Left ventricle myocardium superior (tissue), 1 donor: ENCODE measurements at regions not wholly inside any gene's neighbourhood (a gene's known extent, or its start where the extent isn't known, plus 50 kb on each side); places are given as distances from the start of the nearest gene placed in this dataset.

Experiments used
- ATAC-seq: fragments of 200-7000 bp; cut with Tn5 transposase; one replicate; pipeline ENCODE4 v1.9.1; 2020; ENCODE audit warnings: mild to moderate bottlenecking, moderate library complexity
- DNase-seq: peaks from one replicate; pipeline ENCODE4 v3.0.0-alpha.2; 2020
- intact Hi-C: fragments of 100-400 bp; cut with micrococcal nuclease; formaldehyde crosslinking; loops from one replicate; pipeline ENCODE4 v1.11.0; 2022
- donor health status: DM: no; HTN: yes; CAD: no; lungs with severe emphysema.

DNA sequence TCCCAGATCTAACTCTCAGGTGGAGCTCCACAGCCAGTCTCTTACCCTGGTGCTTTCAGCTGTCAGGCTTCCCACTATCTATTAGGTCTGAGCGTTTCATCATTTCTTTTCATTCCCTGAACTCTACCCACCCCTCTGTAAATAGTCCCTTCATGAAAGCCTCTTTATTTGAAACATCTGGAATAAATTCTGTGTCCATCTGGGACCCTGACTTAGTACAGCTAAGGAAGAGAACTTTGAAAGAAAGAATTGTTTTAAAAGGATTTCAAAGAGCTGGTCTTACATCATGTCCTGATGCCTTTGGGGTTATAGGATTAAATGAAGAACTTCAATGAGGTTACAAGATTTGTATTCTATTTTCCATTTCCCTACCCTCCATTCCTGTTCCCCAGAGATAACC lies 388.5 kb upstream of the CA10 start:
- intact Hi-C loops = no loop called here
- DNase-seq (no peak), ATAC-seq (peak; percentile 69)

GRCh38 chr17:52546493-52546892 lies 388.0 kb upstream of the CA10 start:
- DNase-seq (no peak), ATAC-seq (peak; percentile 34)
- intact Hi-C loops = no loop called here

DNA sequence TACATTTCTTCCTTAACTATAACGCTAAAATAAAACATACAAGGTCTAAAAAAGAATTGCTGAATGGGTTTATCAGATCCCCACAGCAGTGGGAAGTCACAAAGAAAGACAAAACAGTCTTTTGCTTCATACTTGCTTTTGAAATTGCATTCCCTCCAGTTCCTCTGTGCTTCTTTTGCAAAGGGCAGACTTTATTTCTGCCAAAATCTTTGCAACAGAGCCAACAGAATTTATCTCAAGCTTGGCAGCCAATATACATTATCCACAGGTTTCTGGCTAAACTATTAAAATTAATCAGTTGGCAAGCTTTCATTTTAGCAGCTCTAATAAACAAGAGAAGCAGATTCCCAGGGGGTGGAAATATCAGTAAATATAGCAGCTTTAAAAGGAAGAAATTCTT lies 378.9 kb upstream of the CA10 start:
- ATAC-seq = peak; percentile 58
- no peak for DNase-seq
- intact Hi-C loops = no loop called here

DNA sequence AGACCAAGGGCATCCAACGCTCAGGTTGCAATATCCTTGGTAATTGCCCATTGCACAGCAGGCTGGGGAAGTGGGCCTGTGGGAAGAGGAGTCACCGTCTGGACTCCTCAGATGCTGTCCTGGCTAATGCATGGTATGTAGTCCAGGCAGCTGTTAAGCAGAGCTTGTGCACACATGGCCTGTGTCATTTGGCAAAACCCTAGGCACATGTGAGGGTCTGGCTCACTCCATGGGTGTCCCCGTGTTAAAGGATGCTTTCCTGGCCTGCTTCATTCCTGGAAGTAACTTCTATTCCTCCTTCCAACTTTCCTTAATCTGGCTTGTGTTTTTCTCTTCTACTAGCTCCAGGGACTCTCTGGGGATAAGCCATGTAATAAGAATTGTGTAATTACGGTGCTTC lies 378.0 kb upstream of the CA10 start:
- peak; percentile 64 for DNase-seq
- intact Hi-C loops = no loop called here
- peak; percentile 99 for ATAC-seq

DNA sequence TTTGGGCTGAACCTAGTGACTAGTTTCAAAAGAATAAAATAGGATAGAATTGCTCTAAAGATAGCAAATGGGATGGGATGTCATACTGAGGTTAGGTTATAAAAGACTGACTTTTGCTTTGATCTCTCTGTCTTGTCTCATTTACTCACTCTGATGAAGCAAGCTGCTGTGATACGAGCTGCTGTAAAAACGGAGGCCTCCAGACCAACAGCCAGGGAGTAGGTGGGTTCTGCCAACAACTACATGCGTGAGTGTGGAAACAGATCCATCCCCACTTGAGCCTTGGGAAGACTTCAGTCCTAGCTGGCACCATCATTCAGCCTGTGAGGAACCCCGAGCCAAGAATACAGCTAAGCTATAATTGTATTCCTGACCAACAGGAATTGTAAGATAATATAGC lies 373.9 kb upstream of the CA10 start:
- ATAC-seq = no peak
- DNase-seq = no peak
- intact Hi-C loops = no loop called here

DNA sequence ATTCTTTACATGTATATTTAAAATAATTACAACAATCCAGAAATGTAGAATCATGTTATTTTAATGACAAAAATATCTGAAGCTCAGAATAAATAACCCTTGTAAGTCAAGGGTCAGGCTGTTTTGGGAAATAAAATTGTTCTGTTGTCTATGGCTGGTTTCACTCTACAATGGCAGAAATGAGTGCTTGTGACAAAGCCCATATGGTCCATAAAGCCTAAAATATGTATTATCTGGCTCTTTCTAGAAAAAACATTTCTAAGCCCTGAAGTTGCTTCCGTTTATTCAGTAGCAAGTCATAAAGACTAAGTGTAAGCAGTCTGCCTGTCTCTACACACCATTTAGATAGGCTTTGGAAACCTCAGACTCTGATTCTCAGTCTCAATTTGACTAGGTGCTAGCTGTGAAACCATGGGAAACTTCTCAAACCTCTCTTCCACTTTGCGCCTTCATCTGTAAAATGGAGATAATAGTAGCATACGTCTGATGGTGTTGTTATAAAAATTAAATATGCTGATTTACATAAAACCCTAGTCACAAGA lies 365.7 kb upstream of the CA10 start:
- ATAC-seq = no peak
- no peak for DNase-seq
- intact Hi-C loops = loop anchor here (10.0 kb wide), 1 partner anchor 301 kb away; no protein-coding TSS in a partner anchor

GRCh38 chr17:52517176-52517575 lies 358.7 kb upstream of the CA10 start:
- intact Hi-C loops = no loop called here
- ATAC-seq (no peak), DNase-seq (no peak)

GRCh38 chr17:52515927-52516326 lies 357.4 kb upstream of the CA10 start:
- intact Hi-C loops = no loop called here

DNA sequence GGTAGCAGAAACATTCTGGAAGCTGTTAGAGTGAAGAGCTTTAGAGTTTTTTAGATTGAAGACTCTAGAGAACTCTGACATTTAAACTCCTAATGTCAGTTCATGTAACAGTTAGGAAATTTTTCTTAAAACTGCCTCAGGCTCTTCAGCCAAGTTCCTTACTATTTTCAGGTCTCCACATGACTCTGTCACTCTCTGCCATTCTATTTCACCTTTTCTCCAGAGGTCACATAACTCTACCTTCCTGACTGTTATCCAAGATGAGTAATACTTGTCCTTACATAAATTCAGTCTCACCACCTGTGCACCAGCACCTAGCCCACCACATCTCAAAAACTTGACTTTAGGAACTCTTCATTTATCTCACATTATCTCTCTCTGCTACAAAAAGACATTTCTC lies 347.1 kb upstream of the CA10 start:
- no peak for ATAC-seq
- intact Hi-C loops = no loop called here
- no peak for DNase-seq

More at GRCh38 chr17:52515927-52516326, 357.4 kb upstream of the CA10 start:
- ATAC-seq = no peak
- DNase-seq = no peak

DNA sequence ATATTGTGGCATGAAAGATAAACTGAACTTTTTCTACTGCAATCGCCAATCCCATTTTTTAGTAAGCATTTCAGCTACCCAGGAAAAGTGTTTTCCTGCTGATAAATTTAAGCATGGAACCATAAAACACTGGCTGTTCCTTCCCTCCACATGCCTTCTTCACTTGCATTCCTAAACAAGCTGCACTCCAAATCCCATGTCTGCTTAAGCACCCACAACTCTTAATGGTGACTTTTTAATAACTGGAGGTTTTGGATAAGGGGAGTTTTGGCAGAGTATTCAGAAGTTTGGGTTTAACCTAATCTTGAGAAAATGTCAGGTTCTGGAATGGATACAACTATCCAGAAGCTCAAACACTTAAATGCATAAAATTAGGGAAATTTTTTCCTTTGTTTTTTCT lies 345.6 kb upstream of the CA10 start:
- DNase-seq (no peak), ATAC-seq (no peak)
- intact Hi-C loops = no loop called here

DNA sequence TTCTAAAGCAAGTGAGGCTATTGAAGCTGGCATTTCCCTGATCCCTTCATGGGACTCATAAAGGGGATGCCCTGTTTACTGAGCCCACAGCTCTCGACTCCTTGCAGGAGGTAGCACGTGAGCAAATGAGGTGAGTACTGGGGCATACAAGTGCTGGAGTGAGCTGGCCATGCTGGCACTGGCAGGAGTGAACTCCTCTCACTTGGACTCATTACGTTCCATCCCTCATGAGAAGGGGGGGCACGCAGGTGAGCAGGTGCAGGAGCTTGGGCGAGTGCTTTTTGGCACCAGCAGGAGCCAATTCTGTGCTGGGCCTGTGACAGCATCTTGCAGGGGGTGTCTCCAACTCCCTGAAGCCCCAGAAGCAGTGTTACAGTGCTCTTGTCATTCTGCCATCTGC lies 337.1 kb upstream of the CA10 start:
- ATAC-seq = no peak
- DNase-seq = no peak
- intact Hi-C loops = no loop called here

DNA sequence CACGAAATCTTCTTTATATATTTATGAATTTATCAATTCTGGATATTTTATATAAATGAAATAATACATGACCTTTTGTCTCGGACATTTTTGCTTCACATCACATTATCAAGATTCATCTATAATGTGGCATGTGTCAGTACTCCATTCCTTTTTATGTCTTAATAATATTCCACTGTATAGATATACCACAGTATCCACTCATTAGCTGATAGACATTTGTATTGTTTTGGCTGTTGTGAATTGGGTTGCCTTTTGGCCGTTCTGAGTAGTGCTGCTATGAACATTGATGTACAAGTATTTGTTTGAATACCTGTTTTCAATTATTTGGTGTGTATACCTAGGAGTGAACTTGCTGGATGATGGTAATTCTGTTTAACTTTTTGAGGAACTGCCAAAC lies 323.8 kb upstream of the CA10 start:
- DNase-seq (no peak), ATAC-seq (no peak)
- intact Hi-C loops = no loop called here

DNA sequence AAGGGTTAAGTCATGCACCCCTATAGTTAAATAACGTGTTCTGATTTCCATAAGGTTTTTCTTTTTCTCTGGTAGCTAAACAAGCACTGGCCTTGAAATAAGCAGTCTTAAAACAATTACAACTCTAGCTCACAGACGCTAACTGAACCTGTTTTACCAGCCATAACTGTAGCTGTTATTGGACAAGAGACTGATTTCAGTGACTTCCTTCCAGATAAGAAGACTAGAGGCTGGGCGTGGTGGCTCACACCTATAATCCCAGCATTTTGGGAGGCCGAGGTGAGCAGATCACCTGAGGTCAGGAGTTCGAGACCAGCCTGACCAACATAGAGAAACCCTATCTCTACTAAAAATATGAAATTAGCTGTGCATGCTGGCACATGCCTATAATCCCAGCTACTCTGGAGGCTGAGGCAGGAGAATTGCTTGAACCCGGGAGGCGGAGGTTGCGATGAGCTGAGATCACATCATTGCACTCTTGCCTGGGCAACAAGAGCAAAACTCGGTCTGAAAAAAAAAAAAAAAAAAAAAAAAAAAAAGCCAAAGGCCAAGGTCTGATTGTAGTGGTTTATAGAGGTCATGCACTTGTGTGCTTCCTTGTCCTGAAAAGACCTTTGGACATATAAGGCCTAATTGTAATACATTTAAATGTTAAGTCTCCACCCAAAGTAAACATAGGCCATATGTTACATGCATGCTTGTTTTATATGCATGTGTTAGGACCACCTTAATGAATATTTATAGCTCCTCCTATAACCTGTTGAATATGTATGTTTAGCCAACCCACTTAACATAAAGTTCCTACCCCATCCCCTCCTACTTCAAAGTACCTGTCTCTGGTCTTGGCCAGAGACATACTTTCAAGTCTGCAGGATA lies 319.5 kb upstream of the CA10 start:
- intact Hi-C loops = no loop called here
- ATAC-seq (no peak), DNase-seq (no peak)

- intact Hi-C loops = no loop called here
- ATAC-seq (no peak), DNase-seq (no peak)
Measured at GRCh38 chr17:52476638-52477313, 318.3 kb upstream of the CA10 start.

- intact Hi-C loops = no loop called here
- no peak for DNase-seq
- ATAC-seq = no peak
Measured at GRCh38 chr17:52470553-52470952, 312.0 kb upstream of the CA10 start.

DNA sequence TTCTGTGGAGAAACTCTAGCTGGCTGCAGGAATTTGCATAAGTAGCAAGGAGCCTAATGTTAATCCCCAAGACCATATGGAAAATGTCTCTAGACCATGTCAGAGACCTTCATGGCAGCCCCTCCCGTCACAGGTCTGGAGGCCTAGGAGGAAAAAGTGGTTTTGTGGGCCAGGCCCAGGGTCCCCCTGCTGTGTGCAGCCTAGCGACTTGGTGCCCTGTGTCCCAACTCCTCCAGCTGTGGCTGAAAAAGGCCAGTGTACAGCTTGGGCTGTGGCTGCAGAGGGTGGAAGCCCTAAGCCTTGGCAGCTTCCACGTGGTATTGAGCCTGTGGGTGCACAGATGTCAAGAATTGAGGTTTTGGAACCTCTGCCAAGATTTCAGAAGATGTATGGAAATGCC lies 306.9 kb upstream of the CA10 start:
- intact Hi-C loops = no loop called here
- ATAC-seq = no peak
- no peak for DNase-seq

GRCh38 chr17:52451294-52451861 lies 292.9 kb upstream of the CA10 start:
- DNase-seq (no peak), ATAC-seq (no peak)
- intact Hi-C loops = no loop called here

DNA sequence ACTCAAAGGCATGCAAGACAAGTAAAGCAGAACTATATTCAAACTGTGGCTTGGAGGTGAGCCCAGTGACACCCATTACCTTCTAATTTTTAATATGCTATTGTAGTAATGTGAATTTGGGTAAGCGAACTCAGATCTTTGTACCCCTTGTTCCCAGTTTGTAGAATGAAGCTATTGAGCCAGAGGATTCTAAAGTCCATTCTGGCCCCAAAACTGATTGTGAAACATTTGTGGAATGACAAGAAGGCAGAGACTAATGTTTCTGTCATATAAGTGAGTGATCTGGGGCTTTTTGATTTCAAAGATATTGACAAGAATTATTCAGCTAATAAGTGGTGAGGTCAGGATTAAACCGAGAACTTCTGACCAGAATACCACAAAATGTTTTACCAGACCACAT lies 283.8 kb upstream of the CA10 start:
- ATAC-seq (no peak), DNase-seq (no peak)
- intact Hi-C loops = no loop called here

- intact Hi-C loops = no loop called here
- no peak for DNase-seq
- ATAC-seq = no peak
Measured at GRCh38 chr17:52420555-52421078, 262.1 kb upstream of the CA10 start.

GRCh38 chr17:52419229-52419641 lies 260.7 kb upstream of the CA10 start:
- DNase-seq = no peak
- no peak for ATAC-seq
- intact Hi-C loops = no loop called here
